HCT116 (cell line): ENCODE measurements at regions not wholly inside any gene's neighbourhood (a gene's known extent, or its start where the extent isn't known, plus 50 kb on each side); places are given as distances from the start of the nearest gene placed in this dataset.

Source experiments
- CTCF ChIP-seq, 3 experiments: fragments of 200-600 bp in 1 of 3; sonication (generic) in 1 of 3; IDR thresholded peaks in 2 of 3; conservative IDR thresholded peaks in 1 of 3; 2 replicates each; pipeline ENCODE4 v1.5.1; 2012 to 2017; ENCODE audit warnings: low read depth in 2 of 3, low read length in 2 of 3, antibody characterized with exemption in 1 of 3, borderline replicate concordance in 1 of 3, control low read depth in 1 of 3, mild to moderate bottlenecking in 1 of 3, mixed read lengths in 1 of 3, mixed run types in 1 of 3, moderate library complexity in 1 of 3; ENCODE audit not compliant: insufficient read depth in 1 of 3
- JUND ChIP-seq: IDR thresholded peaks from 2 replicates; pipeline ENCODE4 v1.6.1; 2012
- POLR2A ChIP-seq: IDR thresholded peaks from 2 replicates; pipeline ENCODE4 v1.7.0; 2011; ENCODE audit warnings: borderline replicate concordance; ENCODE audit not compliant: insufficient read depth, insufficient read length; ENCODE audit errors: extremely low read depth
- REST ChIP-seq: IDR thresholded peaks from 2 replicates; pipeline ENCODE4 v1.6.1; 2012; ENCODE audit warnings: low read depth
- TCF7L2 ChIP-seq: IDR thresholded peaks from 2 replicates; pipeline ENCODE4 v1.7.0; 2011; ENCODE audit warnings: borderline replicate concordance, inconsistent platforms; ENCODE audit not compliant: insufficient read depth, insufficient read length; ENCODE audit errors: extremely low read depth
- YY1 ChIP-seq: IDR thresholded peaks from 2 replicates; pipeline ENCODE4 v1.6.1; 2011; ENCODE audit warnings: low read length, low read depth, moderate library complexity, mild to moderate bottlenecking; ENCODE audit not compliant: insufficient replicate concordance; ENCODE audit errors: extremely low read depth
- ZNF274 ChIP-seq: fragments of 200-500 bp; sonication (Bioruptor generic); IDR thresholded peaks from 2 replicates; pipeline ENCODE4 v1.6.1; 2014; ENCODE audit warnings: mild to moderate bottlenecking, low read depth, low read length, inconsistent platforms

DNA sequence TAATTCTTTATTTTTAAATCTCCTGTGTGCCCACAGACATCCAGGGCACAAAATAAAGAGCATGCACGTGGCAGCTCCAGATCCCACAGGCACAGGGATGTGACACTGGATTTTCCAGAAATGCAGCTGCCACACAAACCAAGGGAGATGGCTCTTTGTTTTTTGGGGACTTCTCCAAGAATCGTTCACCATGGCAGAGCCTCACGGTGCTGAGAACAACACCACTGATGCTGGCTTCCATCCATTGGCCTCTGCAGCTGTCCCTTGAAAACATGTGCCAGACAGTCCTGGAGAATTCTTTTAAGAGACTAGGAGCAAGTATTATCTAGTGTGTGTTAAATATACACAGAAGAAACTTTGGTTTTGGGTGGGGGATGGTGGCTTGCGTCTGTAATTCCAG, 73.2 kb upstream of the SLC22A11 start:
- TF ChIP-seq TCF7L2 (no peak), POLR2A (no peak), ZNF274 (no peak), JUND (no peak), CTCF (IDR thresholded peaks at IDR 0.05 in 2 of 3, conservative IDR thresholded peaks at IDR 0.05 in 1 of 3; ENCODE audit: borderline replicate concordance in 1 of 3, insufficient read depth in 1 of 3, low read depth in 2 of 3, low read length in 2 of 3) (no peak), REST (no peak), YY1 (no peak)
